Hepatocyte (in vitro differentiated cells): ENCODE measurements at regions not wholly inside any gene's neighbourhood (a gene's known extent, or its start where the extent isn't known, plus 50 kb on each side); places are given as distances from the start of the nearest gene placed in this dataset.

Experiments used
- EZH2phosphoT487 ChIP-seq: fragments of 200-600 bp; sonication (generic); IDR thresholded peaks from one replicate; pipeline ENCODE4 v1.6.1; 2018; ENCODE audit warnings: antibody characterized with exemption, mild to moderate bottlenecking, low read depth, moderate library complexity; ENCODE audit not compliant: unreplicated experiment, severe bottlenecking
- TF ChIP-seq, protein P1 (sequence below): fragments of 200-600 bp; sonication (generic); IDR thresholded peaks from 2 replicates; pipeline ENCODE4 v1.5.1; 2016; ENCODE audit warnings: antibody characterized with exemption, mild to moderate bottlenecking; ENCODE audit not compliant: poor library complexity

- TF ChIP-seq EZH2phosphoT487 = no peak
- TF ChIP-seq, protein P1, sequence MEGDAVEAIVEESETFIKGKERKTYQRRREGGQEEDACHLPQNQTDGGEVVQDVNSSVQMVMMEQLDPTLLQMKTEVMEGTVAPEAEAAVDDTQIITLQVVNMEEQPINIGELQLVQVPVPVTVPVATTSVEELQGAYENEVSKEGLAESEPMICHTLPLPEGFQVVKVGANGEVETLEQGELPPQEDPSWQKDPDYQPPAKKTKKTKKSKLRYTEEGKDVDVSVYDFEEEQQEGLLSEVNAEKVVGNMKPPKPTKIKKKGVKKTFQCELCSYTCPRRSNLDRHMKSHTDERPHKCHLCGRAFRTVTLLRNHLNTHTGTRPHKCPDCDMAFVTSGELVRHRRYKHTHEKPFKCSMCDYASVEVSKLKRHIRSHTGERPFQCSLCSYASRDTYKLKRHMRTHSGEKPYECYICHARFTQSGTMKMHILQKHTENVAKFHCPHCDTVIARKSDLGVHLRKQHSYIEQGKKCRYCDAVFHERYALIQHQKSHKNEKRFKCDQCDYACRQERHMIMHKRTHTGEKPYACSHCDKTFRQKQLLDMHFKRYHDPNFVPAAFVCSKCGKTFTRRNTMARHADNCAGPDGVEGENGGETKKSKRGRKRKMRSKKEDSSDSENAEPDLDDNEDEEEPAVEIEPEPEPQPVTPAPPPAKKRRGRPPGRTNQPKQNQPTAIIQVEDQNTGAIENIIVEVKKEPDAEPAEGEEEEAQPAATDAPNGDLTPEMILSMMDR = no peak
These were observed 318.6 kb upstream of the B3GAT1 start for GRCh38 chr11:134730561-134731212.
